HepG2 (cell line): ENCODE measurements at regions not wholly inside any gene's neighbourhood (a gene's known extent, or its start where the extent isn't known, plus 50 kb on each side); places are given as distances from the start of the nearest gene placed in this dataset.

Experiments used
- ATAC-seq: fragments of 200-7000 bp; cut with Tn5 transposase; 3 replicates; pipeline ENCODE4 v1.9.1; 2020; ENCODE audit warnings: mild to moderate bottlenecking, moderate library complexity
- BruUV-seq: library from RNA; stranded (reverse); fragments of 400-500 nt; replicated peaks from 2 replicates; lab custom pipeline; 2021; lab: Mats Ljungman, UMichigan
- CTCF ChIA-PET: fragments of 300-600 bp; formaldehyde crosslinking; extraction: SDS; loops from one replicate; lab custom pipeline; 2021; ENCODE audit warnings: low total read pairs, inconsistent platforms, low intra/inter-chr PET ratio; lab: Yijun Ruan, JAX
- POLR2A ChIA-PET: fragments of 350-600 bp; sonication (Branson Sonifier 250); formaldehyde crosslinking; loops from one replicate; lab custom pipeline; 2020; ENCODE audit warnings: antibody characterized with exemption, inconsistent platforms; lab: Yijun Ruan, JAX
- DNase-seq: peaks from one replicate; pipeline ENCODE4 v3.0.0-alpha.2; 2015; ENCODE audit warnings: low spot score
- FAIRE-seq: peaks from 3 replicates; lab custom pipeline; 2011; peaks lifted over from hg19 to GRCh38; lab: Jason Lieb, UNC
- H2AFZ ChIP-seq: one replicate; pipeline ENCODE4 v1.6.1; 2011; ENCODE audit warnings: low read length, inconsistent platforms
- H3K27ac ChIP-seq: fragments of 300-600 bp; 3 replicates; pipeline ENCODE4 v1.8.0; 2011; ENCODE audit warnings: mixed run types, mild to moderate bottlenecking, mixed read lengths, low read length, inconsistent platforms; ENCODE audit not compliant: insufficient read depth; ENCODE audit errors: extremely low read length
- H3K27me3 ChIP-seq, 2 experiments: fragments of 200-600 bp in 1 of 2; 2 replicates in 1 of 2; 3 replicates in 1 of 2; pipeline versions ENCODE4 v1.6.0 to v1.8.0; 2011; ENCODE audit warnings: low read length in 2 of 2, mild to moderate bottlenecking in 2 of 2, moderate library complexity in 2 of 2, inconsistent platforms in 1 of 2; ENCODE audit not compliant: insufficient read depth in 2 of 2, control insufficient read depth in 1 of 2
- H3K36me3 ChIP-seq, 2 experiments: fragments of 200-600 bp in 1 of 2; replicated peaks in 1 of 2; 2 replicates in 1 of 2; 3 replicates in 1 of 2; pipeline versions ENCODE4 v1.5.1 to v1.8.0; 2011; ENCODE audit warnings: low read length in 2 of 2, inconsistent platforms in 1 of 2; ENCODE audit not compliant: insufficient read depth in 2 of 2, control insufficient read depth in 1 of 2
- H3K4me1 ChIP-seq: 2 replicates; pipeline ENCODE4 v1.5.1; 2012; ENCODE audit warnings: low read length, inconsistent platforms; ENCODE audit not compliant: insufficient read depth
- H3K4me2 ChIP-seq: 2 replicates; pipeline ENCODE4 v1.6.0; 2011; ENCODE audit warnings: low read depth, low read length, inconsistent platforms
- H3K4me3 ChIP-seq, 3 experiments: fragments of 200-600 bp in 1 of 3; sonication (generic), shearing (Covaris generic) in 1 of 3; replicated peaks in 1 of 3; 2 replicates each; pipeline ENCODE4 v1.5.1; 2011 to 2016; ENCODE audit warnings: low read length in 3 of 3, inconsistent platforms in 2 of 3, low read depth in 2 of 3, mild to moderate bottlenecking in 2 of 3, control low read depth in 1 of 3, mixed read lengths in 1 of 3; ENCODE audit not compliant: insufficient read depth in 1 of 3
- H3K79me2 ChIP-seq: one replicate; pipeline ENCODE4 v1.6.1; 2011; ENCODE audit warnings: low read length, inconsistent platforms; ENCODE audit not compliant: insufficient read depth
- H3K9ac ChIP-seq: 2 replicates; pipeline ENCODE4 v1.6.0; 2011; ENCODE audit warnings: mild to moderate bottlenecking, low read depth, low read length, inconsistent platforms; ENCODE audit not compliant: insufficient read depth
- H3K9me3 ChIP-seq: 2 replicates; pipeline ENCODE4 v1.5.1; 2012; ENCODE audit warnings: mild to moderate bottlenecking, low read length
- H4K20me1 ChIP-seq: 2 replicates; pipeline ENCODE4 v1.6.0; 2011; ENCODE audit warnings: inconsistent platforms, mild to moderate bottlenecking, low read length, moderate library complexity; ENCODE audit not compliant: insufficient read depth
- KAT7 ChIP-seq: IDR thresholded peaks from 2 replicates; pipeline ENCODE4 v1.6.1; 2018; ENCODE audit warnings: borderline replicate concordance, missing compliant biosample characterization
- ZNF432 ChIP-seq: sonication (generic); formaldehyde crosslinking; IDR thresholded peaks from 2 replicates; pipeline ENCODE4 v1.5.0; 2020; ENCODE audit warnings: missing genetic modification reagents, mild to moderate bottlenecking, borderline replicate concordance
- ZNF646 ChIP-seq: sonication (generic); formaldehyde crosslinking; IDR thresholded peaks from 2 replicates; pipeline ENCODE4 v1.9.0; 2021; ENCODE audit warnings: mild to moderate bottlenecking, missing genetic modification reagents
- WGBS: methylation state at CpG from one replicate; pipeline ENCODE4 v1.1.6; 2017; ENCODE audit warnings: low lambda C conversion rate; 5-methylcytosine and 5-hydroxymethylcytosine counted together
- in situ Hi-C: cut with HindIII; loops from 2 replicates; pipeline ENCODE4 v1.10.0; 2017; ENCODE audit warnings: low pct_unique_long_range_greater_than_20kb; ENCODE audit not compliant: extremely low pct_ligation_motif_present
- intact Hi-C: fragments of 100-400 bp; cut with micrococcal nuclease; formaldehyde crosslinking; loops from one replicate; pipeline ENCODE4 v1.10.0; 2022; ENCODE audit not compliant: unreplicated experiment
- TF ChIP-seq, protein P1 (sequence below): sonication (generic); formaldehyde crosslinking; IDR thresholded peaks from 2 replicates; pipeline ENCODE4 v1.5.0; 2020; ENCODE audit warnings: mild to moderate bottlenecking, missing genetic modification reagents
- TF ChIP-seq, protein P2 (sequence below): fragments of 450-650 bp; IDR thresholded peaks from 2 replicates; pipeline ENCODE4 v1.6.1; 2016

- TF ChIP-seq ZNF646 (CRISPR knock-in tag) = no peak
- TF ChIP-seq, protein P1, sequence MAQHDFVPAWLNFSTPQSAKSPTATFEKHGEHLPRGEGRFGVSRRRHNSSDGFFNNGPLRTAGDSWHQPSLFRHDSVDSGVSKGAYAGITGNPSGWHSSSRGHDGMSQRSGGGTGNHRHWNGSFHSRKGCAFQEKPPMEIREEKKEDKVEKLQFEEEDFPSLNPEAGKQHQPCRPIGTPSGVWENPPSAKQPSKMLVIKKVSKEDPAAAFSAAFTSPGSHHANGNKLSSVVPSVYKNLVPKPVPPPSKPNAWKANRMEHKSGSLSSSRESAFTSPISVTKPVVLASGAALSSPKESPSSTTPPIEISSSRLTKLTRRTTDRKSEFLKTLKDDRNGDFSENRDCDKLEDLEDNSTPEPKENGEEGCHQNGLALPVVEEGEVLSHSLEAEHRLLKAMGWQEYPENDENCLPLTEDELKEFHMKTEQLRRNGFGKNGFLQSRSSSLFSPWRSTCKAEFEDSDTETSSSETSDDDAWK (CRISPR knock-in tag) = no peak
These were observed 86.1 kb upstream of the CD83 start (continued) for GRCh38 chr6:14031516-14031915.

- H3K79me2 ChIP-seq = no peaks in the 10 kb centered on the region
- DNase-seq (no peak), FAIRE-seq (no peak), ATAC-seq (no peak)
- WGBS = 12% methylated on average over 14 of the region's 14 CpGs
- H4K20me1 ChIP-seq = no peaks in the 10 kb centered on the region
- no peaks in the 10 kb centered on the region for H3K9me3 ChIP-seq
- TF ChIP-seq, protein P2, sequence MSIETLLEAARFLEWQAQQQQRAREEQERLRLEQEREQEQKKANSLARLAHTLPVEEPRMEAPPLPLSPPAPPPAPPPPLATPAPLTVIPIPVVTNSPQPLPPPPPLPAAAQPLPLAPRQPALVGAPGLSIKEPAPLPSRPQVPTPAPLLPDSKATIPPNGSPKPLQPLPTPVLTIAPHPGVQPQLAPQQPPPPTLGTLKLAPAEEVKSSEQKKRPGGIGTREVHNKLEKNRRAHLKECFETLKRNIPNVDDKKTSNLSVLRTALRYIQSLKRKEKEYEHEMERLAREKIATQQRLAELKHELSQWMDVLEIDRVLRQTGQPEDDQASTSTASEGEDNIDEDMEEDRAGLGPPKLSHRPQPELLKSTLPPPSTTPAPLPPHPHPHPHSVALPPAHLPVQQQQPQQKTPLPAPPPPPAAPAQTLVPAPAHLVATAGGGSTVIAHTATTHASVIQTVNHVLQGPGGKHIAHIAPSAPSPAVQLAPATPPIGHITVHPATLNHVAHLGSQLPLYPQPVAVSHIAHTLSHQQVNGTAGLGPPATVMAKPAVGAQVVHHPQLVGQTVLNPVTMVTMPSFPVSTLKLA = peak; percentile 42; the same call in 1 of the 2 replicates
- TF ChIP-seq ZNF432 (CRISPR knock-in tag) (no peak), KAT7 (no peak)
- ChIA-PET CTCF (no interaction called here), POLR2A (no interaction called here)
- no peak overlapping the region for H3K27ac ChIP-seq
- BruUV-seq = no TSS peak
- H3K9ac ChIP-seq = no peak overlapping the region
- no peak overlapping the region for H2AFZ ChIP-seq
- no peaks in the 10 kb centered on the region for H3K36me3 ChIP-seq
- in situ Hi-C loops (no loop called here), intact Hi-C loops (no loop called here)
- H3K4me1 ChIP-seq = no peaks in the 10 kb centered on the region
- peaks cover 0 to 46% of the 10 kb centered on the region in 2 experiments; a peak in 3 of 5 replicates for H3K27me3 ChIP-seq
- H3K4me2 ChIP-seq = no peak overlapping the region
- no peak overlapping the region for H3K4me3 ChIP-seq
These were observed 82.3 kb upstream of the CD83 start for GRCh38 chr6:14035071-14035847.
